Breast epithelium (tissue), 3 donors: ENCODE measurements at regions not wholly inside any gene's neighbourhood (a gene's known extent, or its start where the extent isn't known, plus 50 kb on each side); places are given as distances from the start of the nearest gene placed in this dataset.

Experiments used
- CTCF ChIP-seq, 3 donors: fragments of 450-650 bp; IDR thresholded peaks; one replicate each; pipeline ENCODE4 v1.5.1; 2016 to 2017; ENCODE audit warnings: antibody characterized with exemption in 3 of 3, mild to moderate bottlenecking in 3 of 3, moderate library complexity in 3 of 3
- POLR2A ChIP-seq: fragments of 450-650 bp; IDR thresholded peaks from one replicate; pipeline ENCODE4 v1.6.1; 2016; ENCODE audit warnings: antibody characterized with exemption, mild to moderate bottlenecking, moderate library complexity
- POLR2AphosphoS5 ChIP-seq, 3 donors: sonication (generic); formaldehyde crosslinking; IDR thresholded peaks; one replicate each; pipeline ENCODE4 v1.6.1; 2017; ENCODE audit warnings: antibody characterized with exemption in 3 of 3

GRCh38 chr14:42027271-42027670 is 420.6 kb downstream of the LRFN5 start:
- TF ChIP-seq POLR2A: no peak
- no peak for TF ChIP-seq CTCF (IDR thresholded peaks at IDR 0.05)
- TF ChIP-seq POLR2AphosphoS5 (IDR thresholded peaks at IDR 0.05): no peak
